ENCODE measurements at regions not wholly inside any gene's neighbourhood (a gene's known extent, or its start where the extent isn't known, plus 50 kb on each side); places are given as distances from the start of the nearest gene placed in this dataset.

DNA sequence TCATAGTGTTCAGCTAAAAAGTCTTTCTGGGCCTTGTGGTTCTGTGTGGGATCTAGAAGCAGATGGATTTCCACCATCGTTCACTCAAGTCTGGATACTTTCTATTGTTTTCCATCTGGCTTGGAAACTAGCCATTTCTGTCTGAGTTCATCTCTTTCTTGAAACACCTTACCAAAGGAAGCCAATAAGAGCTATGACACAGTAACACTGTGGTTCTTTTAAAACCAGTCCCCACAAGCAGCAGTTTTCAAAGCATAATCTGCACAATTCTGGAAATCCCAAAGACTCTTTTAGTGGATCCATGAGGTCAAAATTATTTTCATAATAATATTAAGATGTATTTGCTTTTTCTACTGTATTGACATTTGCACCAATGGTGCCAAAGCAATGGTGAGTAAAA lies 234.2 kb upstream of the TET2 start:
- TF ChIP-seq EP300 (IDR thresholded peaks at IDR 0.05; ENCODE audit: borderline replicate concordance) (no peak), FOXM1 (IDR thresholded peaks at IDR 0.05; ENCODE audit: borderline replicate concordance, low read depth) (no peak), RAD21 (IDR thresholded peaks at IDR 0.05; ENCODE audit: low read depth) (no peak), TCF12 (IDR thresholded peaks at IDR 0.05; ENCODE audit: low read depth) (no peak)

Data from Ishikawa (cell line).